HG03095 (cell line): ENCODE measurements at regions not wholly inside any gene's neighbourhood (a gene's known extent, or its start where the extent isn't known, plus 50 kb on each side); places are given as distances from the start of the nearest gene placed in this dataset.
A peak's percentile ranks its signal among the peaks of the same experiment; 100 is the strongest.
"Not testable (repeated sequence)": the region's sequence is repeated elsewhere in the genome, so short reads cannot be mapped to it uniquely, and the experiment has no call there.

Source experiments
- ATAC-seq: cut with Tn5 transposase; IDR thresholded peaks from one replicate; pipeline ENCODE4 v1.9.1; 2021; ENCODE audit warnings: moderate library complexity; ENCODE audit not compliant: unreplicated experiment

GRCh38 chr6:74255007-74255406, 559.0 kb downstream of the CD109 start:
- not testable (repeated sequence) for ATAC-seq

GRCh38 chr6:74254147-74254546, 558.1 kb downstream of the CD109 start:
- not testable (repeated sequence) for ATAC-seq

GRCh38 chr6:74253261-74253660, 557.3 kb downstream of the CD109 start:
- no peak for ATAC-seq

GRCh38 chr6:74250161-74250818, 554.3 kb downstream of the CD109 start:
- ATAC-seq, result no peak

- ATAC-seq, result peak; percentile 59
Measured at GRCh38 chr6:74249658-74250057, 553.7 kb downstream of the CD109 start.

GRCh38 chr6:74248966-74249365, 553.0 kb downstream of the CD109 start:
- no peak for ATAC-seq

- no peak for ATAC-seq
Measured at GRCh38 chr6:74222768-74223333, 526.8 kb downstream of the CD109 start.

GRCh38 chr6:74213995-74214394, 518.0 kb downstream of the CD109 start:
- no peak for ATAC-seq

GRCh38 chr6:74208239-74208638, 512.2 kb downstream of the CD109 start:
- ATAC-seq, result no peak

- no peak for ATAC-seq
Measured at GRCh38 chr6:74199215-74199915, 503.4 kb downstream of the CD109 start.

- no peak for ATAC-seq
Measured at GRCh38 chr6:74197310-74197709, 501.3 kb downstream of the CD109 start.

- ATAC-seq, result no peak
Measured at GRCh38 chr6:74187811-74188210, 491.8 kb downstream of the CD109 start.

GRCh38 chr6:74182992-74183391, 487.0 kb downstream of the CD109 start:
- ATAC-seq, result no peak

GRCh38 chr6:74181471-74181870, 485.5 kb downstream of the CD109 start:
- no peak for ATAC-seq

GRCh38 chr6:74177506-74177905, 481.5 kb downstream of the CD109 start:
- ATAC-seq, result no peak

- not testable (repeated sequence) for ATAC-seq
Measured at GRCh38 chr6:74170550-74170949, 474.5 kb downstream of the CD109 start.

GRCh38 chr6:74170118-74170517, 474.1 kb downstream of the CD109 start:
- ATAC-seq, result no peak

GRCh38 chr6:74167976-74168375, 472.0 kb downstream of the CD109 start:
- no peak for ATAC-seq

- ATAC-seq, result no peak
Measured at GRCh38 chr6:74167511-74167910, 471.5 kb downstream of the CD109 start.

- ATAC-seq, result no peak
Measured at GRCh38 chr6:74166849-74167248, 470.8 kb downstream of the CD109 start.

- ATAC-seq, result no peak
Measured at GRCh38 chr6:74161380-74161779, 465.4 kb downstream of the CD109 start.

- ATAC-seq, result no peak
Measured at GRCh38 chr6:74152096-74152675, 456.2 kb downstream of the CD109 start.
